SK-N-SH (cell line): ENCODE measurements at regions not wholly inside any gene's neighbourhood (a gene's known extent, or its start where the extent isn't known, plus 50 kb on each side); places are given as distances from the start of the nearest gene placed in this dataset.

ENCODE experiments used
- CTCF ChIA-PET: fragments of 300-600, 350-600 bp; formaldehyde crosslinking; extraction: SDS; loops from one replicate; lab custom pipeline; 2021; lab: Yijun Ruan, JAX
- POLR2A ChIA-PET: fragments of 350-600 bp; sonication (Branson Sonifier 250); formaldehyde crosslinking; extraction: SDS; loops from one replicate; lab custom pipeline; 2020; ENCODE audit warnings: antibody characterized with exemption, inconsistent platforms; lab: Yijun Ruan, JAX
- DNase-seq: peaks from one replicate; pipeline ENCODE4 v3.0.0; 2012
- H2AFZ ChIP-seq: fragments of 200-600 bp; sonication (generic); 2 replicates; pipeline ENCODE4 v1.8.1; 2016; ENCODE audit warnings: antibody characterized with exemption, mild to moderate bottlenecking, low read depth
- H3F3A ChIP-seq: fragments of 200-600 bp; sonication (generic); replicated peaks from 2 replicates; pipeline ENCODE3; 2016; ENCODE audit warnings: antibody characterized with exemption, mild to moderate bottlenecking; ENCODE audit not compliant: insufficient read depth
- H3K27ac ChIP-seq, 2 experiments: fragments of 200-500 bp in 1 of 2; fragments of 200-600 bp in 1 of 2; sonication (Bioruptor generic) in 1 of 2; sonication (generic), shearing (Covaris generic) in 1 of 2; 2 replicates each; pipeline versions ENCODE4 v1.5.1 to v1.6.1; 2014 to 2016; ENCODE audit warnings: low read depth in 2 of 2, inconsistent platforms in 1 of 2, low read length in 1 of 2, mild to moderate bottlenecking in 1 of 2, mixed read lengths in 1 of 2
- H3K27me3 ChIP-seq: fragments of 200-600 bp; sonication (generic), shearing (Covaris generic); 2 replicates; pipeline ENCODE4 v1.6.1; 2016; ENCODE audit warnings: mixed run types; ENCODE audit not compliant: insufficient read depth
- H3K36me3 ChIP-seq, 2 experiments: fragments of 200-500 bp in 1 of 2; fragments of 200-600 bp in 1 of 2; sonication (Bioruptor generic) in 1 of 2; sonication (generic) in 1 of 2; replicated peaks in 1 of 2; 2 replicates each; pipeline versions ENCODE3 to v1.5.1; 2014 to 2016; ENCODE audit warnings: low read length in 1 of 2, mild to moderate bottlenecking in 1 of 2; ENCODE audit not compliant: insufficient read depth in 2 of 2, control insufficient read depth in 1 of 2
- H3K4me1 ChIP-seq, 2 experiments: fragments of 200-500 bp in 1 of 2; fragments of 200-600 bp in 1 of 2; sonication (Bioruptor generic) in 1 of 2; sonication (generic), shearing (Covaris generic) in 1 of 2; 2 replicates each; pipeline versions ENCODE4 v1.5.1 to v1.6.1; 2014 to 2016; ENCODE audit warnings: low read depth in 1 of 2, low read length in 1 of 2, mixed run types in 1 of 2; ENCODE audit not compliant: insufficient read depth in 2 of 2, control insufficient read depth in 1 of 2
- H3K4me2 ChIP-seq: fragments of 200-600 bp; sonication (generic), shearing (Covaris generic); 2 replicates; pipeline ENCODE4 v1.6.1; 2017; ENCODE audit warnings: mixed run types
- H3K4me3 ChIP-seq, 2 experiments: fragments of 200-500 bp in 1 of 2; fragments of 200-600 bp in 1 of 2; sonication (Bioruptor generic) in 1 of 2; sonication (generic), shearing (Covaris generic) in 1 of 2; 2 replicates each; pipeline versions ENCODE4 v1.5.1 to v1.8.1; 2014 to 2016; ENCODE audit warnings: low read depth in 2 of 2, inconsistent platforms in 1 of 2, low read length in 1 of 2, mild to moderate bottlenecking in 1 of 2, mixed read lengths in 1 of 2, moderate library complexity in 1 of 2
- H3K79me2 ChIP-seq: fragments of 200-600 bp; sonication (generic); 2 replicates; pipeline ENCODE4 v1.8.1; 2017; ENCODE audit warnings: mild to moderate bottlenecking; ENCODE audit not compliant: insufficient read depth
- H3K9ac ChIP-seq: fragments of 200-600 bp; sonication (generic); 2 replicates; pipeline ENCODE4 v1.6.1; 2017; ENCODE audit warnings: mixed run types
- H3K9me2 ChIP-seq: fragments of 200-600 bp; sonication (generic); 2 replicates; pipeline ENCODE4 v1.6.1; 2017; ENCODE audit warnings: mixed run types
- H3K9me3 ChIP-seq: fragments of 200-600 bp; sonication (generic); 2 replicates; pipeline ENCODE4 v1.6.1; 2017; ENCODE audit warnings: mixed run types, mild to moderate bottlenecking, moderate library complexity
- H4K20me1 ChIP-seq: fragments of 200-600 bp; sonication (generic); 2 replicates; pipeline ENCODE4 v1.6.1; 2017; ENCODE audit warnings: mild to moderate bottlenecking, mixed run types; ENCODE audit not compliant: insufficient read depth
- ELF1 ChIP-seq: IDR thresholded peaks from 2 replicates; pipeline ENCODE4 v1.4.0; 2012
- EZH2phosphoT487 ChIP-seq: fragments of 200-600 bp; sonication (generic); IDR thresholded peaks from 2 replicates; pipeline ENCODE4 v1.6.1; 2017; ENCODE audit warnings: low read depth, mixed run types, mild to moderate bottlenecking, antibody characterized with exemption, moderate library complexity, borderline replicate concordance
- GATA2 ChIP-seq: sonication (generic); formaldehyde crosslinking; IDR thresholded peaks from 2 replicates; pipeline ENCODE4 v1.5.0; 2020; ENCODE audit warnings: mild to moderate bottlenecking, missing genetic modification reagents
- MAX ChIP-seq: IDR thresholded peaks from 2 replicates; pipeline ENCODE4 v1.4.0; 2012; ENCODE audit warnings: low read depth
- MEF2A ChIP-seq: IDR thresholded peaks from 2 replicates; pipeline ENCODE4 v1.4.0; 2012; ENCODE audit warnings: low read depth, borderline replicate concordance
- RAD21 ChIP-seq: IDR thresholded peaks from 2 replicates; pipeline ENCODE4 v1.6.1; 2012; ENCODE audit warnings: mild to moderate bottlenecking, low read length
- REST ChIP-seq: IDR thresholded peaks from 2 replicates; pipeline ENCODE4 v1.6.1; 2012; ENCODE audit warnings: mild to moderate bottlenecking, low read depth, low read length, moderate library complexity
- RFX5 ChIP-seq: IDR thresholded peaks from 2 replicates; pipeline ENCODE4 v1.6.1; 2012; ENCODE audit warnings: mild to moderate bottlenecking, improper control_type of control experiment, low read length
- RXRA ChIP-seq: IDR thresholded peaks from 2 replicates; pipeline ENCODE4 v1.4.0; 2012; ENCODE audit warnings: low read depth, mild to moderate bottlenecking, borderline replicate concordance
- TCF12 ChIP-seq: IDR thresholded peaks from 2 replicates; pipeline ENCODE4 v1.4.0; 2012
- USF2 ChIP-seq: fragments of 150-350 bp; IDR thresholded peaks from 2 replicates; pipeline ENCODE4 v1.6.1; 2017; ENCODE audit warnings: antibody characterized with exemption, low read length, low read depth, borderline replicate concordance
- ZBTB33 ChIP-seq: IDR thresholded peaks from 2 replicates; pipeline ENCODE4 v1.4.0; 2012; ENCODE audit warnings: low read depth, borderline replicate concordance
- WGBS: methylation state at CpG from one replicate; pipeline ENCODE4 v1.1.6; 2017; ENCODE audit warnings: low lambda C conversion rate; 5-methylcytosine and 5-hydroxymethylcytosine counted together

GRCh38 chr13:50388481-50388880 is 373.2 kb downstream of the KCNRG start:
- DNase-seq = no peak
- Histone ChIP-seq H3K79me2 (no peaks in the 10 kb centered on the region), H3K4me3 (no peak overlapping the region), H3K9ac (no peak overlapping the region), H3K36me3 (no peaks in the 10 kb centered on the region), H4K20me1 (no peaks in the 10 kb centered on the region), H2AFZ (no peak overlapping the region), H3F3A (no peaks in the 10 kb centered on the region), H3K9me3 (no peaks in the 10 kb centered on the region), H3K27ac (no peak overlapping the region), H3K9me2 (no peaks in the 10 kb centered on the region), H3K27me3 (no peaks in the 10 kb centered on the region), H3K4me2 (no peak overlapping the region), H3K4me1 (peaks cover 0 to 2% of the 10 kb centered on the region in 2 experiments; a peak in 2 of 4 replicates)
- 73% methylated on average over 3 of the region's 3 CpGs for WGBS
- CTCF ChIA-PET = interaction anchor here (0.6 to 1.2 kb wide), 2 partner anchors 15 to 22 kb away, joined by 3 read pairs; no protein-coding TSS in a partner anchor
- no peak for TF ChIP-seq GATA2 (CRISPR knock-in tag)
- no peak for TF ChIP-seq EZH2phosphoT487
- no peak for TF ChIP-seq USF2
- POLR2A ChIA-PET = no interaction called here

GRCh38 chr13:50389726-50390125 is 374.5 kb downstream of the KCNRG start:
- no peak for DNase-seq
- peaks cover 0 to 2% of the 10 kb centered on the region in 2 experiments; a peak in 2 of 4 replicates for H3K4me1 ChIP-seq
- no peak overlapping the region for H2AFZ ChIP-seq
- ChIA-PET POLR2A (no interaction called here), CTCF (interaction anchor here (1.4 kb wide), 1 partner anchor 12 kb away, joined by 5 read pairs; no protein-coding TSS in a partner anchor)
- no peaks in the 10 kb centered on the region for H3K36me3 ChIP-seq
- no peaks in the 10 kb centered on the region for H3F3A ChIP-seq
- H3K27ac ChIP-seq = no peak overlapping the region
- H3K79me2 ChIP-seq = no peaks in the 10 kb centered on the region
- no peaks in the 10 kb centered on the region for H4K20me1 ChIP-seq
- no peak overlapping the region for H3K9ac ChIP-seq
- no peaks in the 10 kb centered on the region for H3K27me3 ChIP-seq
- 86% methylated on average over 4 of the region's 4 CpGs for WGBS
- TF ChIP-seq RXRA = no peak
- no peak for TF ChIP-seq REST
- no peak for TF ChIP-seq TCF12
- TF ChIP-seq MEF2A = no peak
- no peak for TF ChIP-seq MAX
- no peak for TF ChIP-seq ELF1
- no peak for TF ChIP-seq ZBTB33
- TF ChIP-seq RFX5 = no peak
- TF ChIP-seq RAD21 = no peak
- no peak overlapping the region for H3K4me3 ChIP-seq
- H3K4me2 ChIP-seq = no peak overlapping the region
- no peaks in the 10 kb centered on the region for H3K9me2 ChIP-seq
- H3K9me3 ChIP-seq = no peaks in the 10 kb centered on the region
